GM19240 (cell line): ENCODE measurements at regions not wholly inside any gene's neighbourhood (a gene's known extent, or its start where the extent isn't known, plus 50 kb on each side); places are given as distances from the start of the nearest gene placed in this dataset.
"Not testable (repeated sequence)": the region's sequence is repeated elsewhere in the genome, so short reads cannot be mapped to it uniquely, and the experiment has no call there.

Experiments
- DNase-seq: peaks from one replicate; pipeline ENCODE4 v3.0.0; 2011; ENCODE audit warnings: low spot score; ENCODE audit not compliant: insufficient read length

DNA sequence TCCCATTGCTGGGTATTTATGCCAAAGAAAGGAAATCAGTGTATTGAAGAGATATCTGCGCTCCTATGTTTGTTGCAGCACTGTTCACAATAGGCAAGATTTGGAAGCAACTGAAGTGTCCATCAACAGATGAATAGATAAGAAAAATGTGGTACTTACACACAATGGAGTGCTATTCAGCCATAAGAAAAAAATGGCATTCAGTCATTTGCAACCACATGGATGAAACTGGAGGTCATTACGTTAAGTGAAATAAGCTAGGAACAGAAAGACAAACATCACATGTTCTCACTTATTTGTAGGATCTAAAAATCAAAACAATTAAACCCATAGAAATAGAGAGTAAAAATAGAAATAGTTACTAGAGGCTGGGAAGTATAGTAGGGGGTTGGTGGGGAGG is 1133.1 kb upstream of the ACO1 start:
- no peak for DNase-seq

DNA sequence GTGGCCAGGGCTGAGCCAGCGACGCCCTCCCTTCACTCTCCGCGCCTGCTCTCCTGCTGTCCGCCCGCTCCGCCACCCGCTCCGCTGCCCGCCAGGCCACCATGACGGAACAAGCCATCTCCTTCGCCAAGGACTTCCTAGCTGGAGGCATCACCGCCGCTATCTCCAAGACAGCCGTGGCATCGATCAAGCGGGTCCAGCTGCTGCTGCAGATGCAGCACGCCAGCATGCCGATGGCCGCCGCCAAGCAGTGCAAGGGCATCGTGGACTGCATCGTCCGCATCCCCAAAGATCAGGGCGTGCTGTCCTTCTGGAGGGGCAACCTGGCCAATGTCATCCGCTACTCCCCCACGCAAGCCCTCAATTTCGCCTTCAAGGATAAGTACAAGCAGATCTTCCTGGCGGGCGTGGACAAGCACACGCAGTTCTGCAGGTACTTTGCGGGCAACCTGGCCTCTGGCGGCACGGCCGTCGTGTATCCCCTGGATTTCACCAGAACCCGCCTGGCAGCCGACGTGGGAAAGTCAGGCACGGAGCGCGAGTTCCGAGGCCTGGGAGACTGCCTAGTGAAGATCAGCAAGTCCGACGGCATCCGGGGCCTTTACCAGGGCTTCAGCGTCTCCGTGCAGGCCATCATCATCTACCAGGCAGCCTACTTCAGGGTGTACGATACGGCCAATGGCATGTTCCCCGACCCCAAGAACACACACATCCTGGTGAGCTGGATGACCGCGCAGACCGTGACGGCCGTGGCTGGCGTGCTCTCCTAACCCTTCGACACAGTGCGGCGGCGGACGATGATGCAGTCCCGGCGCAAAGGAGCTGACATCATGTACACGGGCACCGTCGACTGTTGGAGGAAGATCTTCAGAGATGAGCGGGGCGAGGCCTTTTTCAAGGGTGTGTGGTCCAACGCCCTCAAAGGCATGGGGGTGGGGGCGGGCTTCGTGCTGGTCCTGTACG is 1130.4 kb upstream of the ACO1 start:
- no peak for DNase-seq

DNA sequence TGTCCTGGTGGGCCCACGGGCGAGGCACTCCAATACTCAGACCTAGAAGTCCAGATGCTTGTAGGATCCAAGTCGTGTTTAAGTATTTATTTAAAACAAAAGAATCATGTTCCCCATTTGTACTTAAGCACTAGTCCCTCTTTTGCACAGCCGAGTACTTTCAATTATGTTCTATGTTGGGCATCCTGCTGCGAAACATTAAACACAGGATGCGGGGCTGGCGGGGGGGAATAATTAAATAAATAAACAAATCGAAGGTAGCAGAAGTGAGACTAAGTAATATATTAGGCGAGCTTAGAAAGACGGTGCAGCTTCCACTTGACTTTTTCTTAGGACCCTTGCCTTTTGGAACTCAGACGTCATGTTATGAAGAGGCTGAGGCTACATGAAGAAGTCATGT is 1129.2 kb upstream of the ACO1 start:
- DNase-seq, result no peak

DNA sequence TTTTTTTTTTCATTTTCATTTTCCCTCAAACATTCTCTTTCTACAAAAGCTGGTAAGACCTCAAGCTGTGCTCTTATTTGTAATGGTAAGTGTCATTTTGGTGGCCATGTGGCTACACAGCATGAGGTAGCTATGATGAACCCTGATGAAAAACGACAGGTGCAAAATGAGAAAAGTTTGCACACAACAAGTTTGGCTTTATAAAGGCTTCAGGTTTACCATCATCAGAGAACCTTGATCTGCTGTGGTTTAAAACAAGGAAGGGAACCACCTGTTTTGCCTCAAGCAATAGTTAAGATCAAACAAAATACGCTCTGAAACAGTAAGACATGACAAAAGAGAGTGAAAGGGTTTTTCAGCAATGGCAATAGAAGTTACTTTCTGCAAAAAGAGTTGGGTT is 1124.6 kb upstream of the ACO1 start:
- no peak for DNase-seq

DNA sequence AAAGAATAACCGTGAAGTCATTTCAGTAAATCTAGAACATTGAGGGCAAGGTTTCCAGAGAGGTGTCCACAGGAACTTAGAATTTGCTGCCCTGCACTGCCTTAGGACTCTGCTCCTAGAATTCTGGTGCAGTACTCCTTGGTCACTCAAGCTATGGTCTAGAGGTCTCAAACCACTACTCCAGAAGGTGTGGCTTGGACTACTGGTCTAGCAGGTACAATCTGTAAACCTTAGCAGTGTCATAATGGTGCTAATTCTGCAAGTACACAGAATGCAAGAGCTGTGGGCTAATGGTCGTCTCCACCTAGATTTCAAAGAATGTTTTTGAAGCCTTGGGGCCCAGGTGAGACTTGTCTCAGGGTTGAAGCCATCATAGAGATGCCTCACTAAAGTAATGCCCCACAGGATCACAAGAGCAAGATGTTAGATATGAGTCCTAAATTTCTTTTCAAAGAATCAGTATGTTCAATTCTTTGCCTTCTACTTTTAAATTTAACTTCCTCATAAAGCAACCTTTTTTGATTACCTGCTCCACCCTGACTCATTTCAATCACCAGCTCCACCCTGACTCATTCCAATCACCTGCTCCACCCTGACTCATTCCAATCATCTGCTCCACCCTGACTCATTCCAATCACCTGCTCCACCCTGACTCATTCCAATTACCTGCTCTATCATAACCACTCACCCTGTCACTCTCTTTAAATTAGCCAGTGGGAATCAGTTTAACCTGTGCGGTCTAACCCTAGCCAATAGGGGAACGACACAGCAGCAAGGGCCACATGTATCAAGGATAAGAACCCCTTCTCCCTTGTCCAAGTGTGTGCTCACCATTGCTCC is 1111.8 kb upstream of the ACO1 start:
- DNase-seq, result no peak

DNA sequence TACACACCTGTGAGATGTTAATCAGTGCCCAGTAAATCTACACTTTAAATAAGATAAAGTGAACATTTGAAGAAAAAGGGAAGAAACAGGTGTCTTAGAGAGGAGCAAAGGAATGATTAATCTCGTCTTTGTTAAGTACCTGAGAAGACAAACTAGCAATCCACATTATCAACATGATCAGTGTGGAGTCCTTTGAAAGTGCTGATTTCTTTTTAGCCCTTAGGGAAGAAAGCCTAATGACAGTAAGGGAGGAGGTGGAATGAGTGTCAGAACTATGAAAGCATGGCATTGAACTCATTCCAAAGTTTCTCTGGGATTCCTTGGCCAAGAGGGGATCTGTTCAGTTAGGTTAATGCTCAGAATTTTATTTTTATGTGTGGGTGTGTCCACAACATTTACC is 1109.0 kb upstream of the ACO1 start:
- no peak for DNase-seq

DNA sequence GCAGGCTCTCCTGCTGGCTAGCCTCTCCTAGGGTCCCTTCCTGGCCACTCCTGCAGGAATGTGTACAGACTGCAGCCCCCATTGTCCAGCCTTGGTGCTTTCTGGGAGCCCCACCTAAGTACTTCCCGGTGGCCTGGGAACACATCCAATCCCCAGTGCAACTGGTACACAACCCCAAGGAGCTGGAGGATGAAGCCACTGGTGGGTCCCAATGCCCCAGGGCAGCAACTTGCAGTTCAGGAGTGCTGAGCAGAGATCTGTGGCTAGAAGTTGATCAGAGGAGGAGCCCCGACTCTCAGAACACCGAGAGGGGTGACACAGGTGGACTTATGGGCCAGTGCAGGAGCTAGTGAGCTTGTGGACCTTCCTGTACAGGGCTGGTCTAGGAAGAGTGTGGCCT is 1093.7 kb upstream of the ACO1 start:
- DNase-seq, result no peak

DNA sequence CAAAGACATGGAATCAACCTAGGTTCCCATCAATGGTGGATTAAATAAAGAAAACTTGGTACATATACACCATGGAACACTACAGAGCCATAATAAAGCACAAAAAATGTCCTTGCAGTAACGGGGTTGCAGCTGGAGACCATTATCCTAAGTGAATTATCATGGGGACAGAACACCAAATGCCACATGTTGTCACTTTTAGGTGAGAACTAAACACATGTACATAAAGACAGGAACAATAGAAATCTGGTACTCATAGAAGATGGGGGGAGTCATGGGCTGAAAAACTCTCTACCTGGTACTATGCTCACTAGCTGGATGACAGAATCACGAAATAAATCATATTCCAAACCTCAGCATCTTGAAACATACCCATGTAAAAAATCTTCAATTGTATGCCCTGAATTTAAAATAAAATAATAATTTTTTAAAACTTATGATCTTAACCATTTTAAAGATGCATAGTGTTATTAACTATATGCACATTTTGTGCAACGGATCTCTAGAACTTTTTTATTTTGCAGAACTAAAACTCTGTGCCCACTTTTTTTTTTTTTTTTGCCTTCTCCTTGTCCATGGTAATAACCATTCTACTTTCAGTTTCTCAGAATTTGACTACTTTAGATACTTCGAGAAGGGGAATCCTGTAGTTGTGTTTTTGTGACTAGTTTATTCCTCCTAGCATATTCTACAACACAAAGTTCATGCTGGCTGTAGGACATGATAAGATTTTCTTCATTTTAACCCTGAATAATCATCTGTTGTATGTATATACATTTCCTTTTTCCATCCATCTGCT is 1081.6 kb upstream of the ACO1 start:
- DNase-seq, result no peak

DNA sequence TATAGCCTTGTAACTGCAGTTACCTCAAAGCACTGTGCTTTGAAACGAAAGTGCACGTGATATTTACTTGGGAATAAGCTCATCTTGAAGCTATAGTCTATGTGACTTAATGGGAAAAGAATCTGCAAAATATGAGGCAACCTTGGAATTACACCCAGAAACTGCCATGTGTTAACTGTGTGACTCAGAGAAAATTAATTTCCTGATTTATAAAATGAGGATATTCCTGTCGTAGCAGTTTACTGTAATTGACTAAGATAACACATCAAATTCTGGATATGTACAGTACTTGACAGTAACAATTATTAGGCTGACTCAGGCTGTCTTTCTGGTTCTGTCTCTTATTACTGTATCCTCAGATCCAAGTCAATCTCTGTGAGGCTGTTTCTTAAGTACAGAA is 1079.9 kb upstream of the ACO1 start:
- no peak for DNase-seq

DNA sequence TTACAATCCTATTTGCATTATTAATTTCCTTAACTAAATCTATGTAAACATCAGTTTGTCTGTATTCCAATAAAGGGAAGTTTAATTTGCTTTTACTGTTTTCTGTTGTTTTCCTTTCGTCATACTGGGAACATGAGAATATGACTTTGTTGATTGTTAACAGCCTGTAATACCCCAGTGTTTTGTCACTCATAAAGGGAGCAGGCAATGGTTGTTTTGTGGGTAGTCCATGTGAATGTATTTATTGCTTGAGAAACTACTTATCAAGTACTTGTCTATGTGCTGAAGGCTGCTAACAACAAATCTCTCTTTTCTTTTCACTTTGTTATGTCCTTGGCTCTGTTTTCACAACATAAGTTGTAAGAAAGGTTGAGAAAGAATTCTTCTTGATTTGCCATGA is 1070.2 kb upstream of the ACO1 start:
- no peak for DNase-seq

DNA sequence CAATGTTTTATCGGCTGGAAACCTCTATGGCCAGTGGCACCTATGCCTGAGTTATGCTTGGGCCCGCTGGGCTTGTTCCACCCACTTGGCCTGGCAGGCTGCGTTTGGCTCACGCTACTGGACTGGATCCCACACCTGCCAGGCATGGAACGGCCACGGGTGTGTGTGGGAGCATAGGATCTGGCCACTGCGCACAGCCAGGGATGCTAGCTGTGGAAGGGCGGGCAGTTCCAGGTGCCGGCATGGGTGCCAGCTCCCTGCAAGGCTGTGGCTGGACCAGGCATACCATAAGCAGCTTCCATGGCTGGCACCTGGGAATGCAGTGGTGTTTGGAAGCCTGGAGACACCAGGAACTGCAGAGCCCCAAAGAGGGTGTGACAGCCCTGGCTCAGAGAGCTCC is 1063.9 kb upstream of the ACO1 start:
- DNase-seq, result no peak

DNA sequence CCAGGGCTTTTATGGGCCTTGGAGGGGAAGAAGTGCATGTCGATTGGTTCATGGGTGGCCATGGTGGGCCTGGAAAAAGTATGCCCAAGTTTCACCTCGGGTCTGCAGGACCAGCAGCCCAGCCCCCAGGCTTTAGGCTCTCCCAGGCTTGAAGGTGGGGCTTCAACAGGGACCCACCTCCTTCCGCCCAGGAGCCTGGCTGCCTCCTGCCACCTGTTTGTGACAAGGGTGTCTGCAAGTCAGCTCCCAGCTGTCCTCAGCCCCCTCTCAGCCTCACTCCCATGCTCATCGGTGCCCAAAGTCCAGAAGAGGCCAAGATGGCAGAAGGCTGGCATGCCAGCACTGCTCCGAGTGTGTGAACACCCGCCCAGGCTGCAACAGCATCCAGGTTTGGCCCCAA is 1063.2 kb upstream of the ACO1 start:
- no peak for DNase-seq

DNA sequence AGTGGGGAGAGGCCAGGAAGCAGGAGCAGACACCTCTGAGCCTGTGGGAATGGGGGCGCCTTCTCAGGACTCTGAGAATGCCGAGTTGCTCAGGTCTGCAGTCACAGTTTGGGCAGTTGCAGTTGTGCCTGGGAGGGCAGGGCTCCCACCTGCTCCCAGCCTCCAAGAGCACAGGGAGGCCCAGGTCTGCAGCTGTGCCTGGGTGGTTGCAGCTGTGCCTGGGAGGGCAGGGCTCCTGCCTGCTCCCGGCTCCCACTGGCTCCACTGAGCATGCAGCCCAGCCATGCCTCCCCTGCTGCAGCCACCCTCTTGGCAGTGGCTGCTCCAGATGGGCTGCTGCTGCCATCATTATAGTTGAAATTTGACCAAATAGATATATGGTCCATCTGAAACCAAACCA is 1062.8 kb upstream of the ACO1 start:
- DNase-seq, result no peak

DNA sequence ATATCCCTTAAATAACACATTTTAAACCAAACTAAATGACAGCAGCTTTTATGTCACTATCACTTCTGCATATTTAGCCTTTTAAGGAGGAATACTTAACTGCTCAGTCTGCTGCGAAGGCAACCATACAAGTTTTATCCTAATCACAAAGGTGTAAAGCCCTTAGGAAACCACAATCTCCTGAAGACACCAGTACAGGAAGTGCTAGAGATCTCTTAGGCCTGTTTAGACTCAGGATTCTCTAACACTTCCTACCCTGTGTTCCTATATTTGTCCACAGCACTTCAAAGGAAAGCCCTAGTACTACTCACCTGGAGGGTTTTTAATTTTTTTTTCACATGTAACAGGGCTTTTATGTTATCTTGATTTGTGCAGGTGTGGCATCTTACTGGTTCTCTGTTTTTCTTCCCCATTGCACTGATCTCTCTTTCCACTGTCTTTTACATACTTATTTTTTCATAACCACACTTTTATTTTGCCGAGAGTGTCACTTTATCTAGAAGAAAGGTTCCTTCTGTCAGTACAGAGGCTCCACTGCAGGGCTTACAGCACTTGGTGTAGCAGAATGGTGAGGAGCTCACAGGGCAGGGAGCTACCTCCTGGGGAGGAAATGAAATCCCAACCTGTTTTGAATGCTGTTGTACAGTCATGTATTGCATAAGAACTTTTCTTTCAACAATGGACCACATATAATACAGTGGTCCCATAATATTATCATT is 1060.6 kb upstream of the ACO1 start:
- no peak for DNase-seq

DNA sequence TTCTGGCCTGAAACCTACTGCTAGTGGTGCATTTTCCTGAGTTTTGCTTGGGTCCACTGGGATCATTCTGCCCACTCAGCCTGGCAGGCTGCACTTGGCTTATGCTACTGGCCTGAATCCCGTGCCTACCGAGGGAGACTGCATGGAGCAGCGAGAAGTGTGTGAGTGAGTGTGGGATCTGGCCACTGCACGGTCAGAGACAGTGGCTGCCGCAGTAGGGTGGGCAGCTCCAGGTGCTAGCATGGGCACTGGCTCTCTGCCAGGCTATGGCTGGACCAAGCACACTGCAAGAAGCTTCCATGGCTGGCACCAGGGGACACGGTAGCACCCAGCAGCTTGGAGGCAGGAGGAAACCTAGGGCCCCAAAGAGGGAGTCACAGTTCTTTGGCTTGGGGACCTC is 1058.7 kb upstream of the ACO1 start:
- no peak for DNase-seq

DNA sequence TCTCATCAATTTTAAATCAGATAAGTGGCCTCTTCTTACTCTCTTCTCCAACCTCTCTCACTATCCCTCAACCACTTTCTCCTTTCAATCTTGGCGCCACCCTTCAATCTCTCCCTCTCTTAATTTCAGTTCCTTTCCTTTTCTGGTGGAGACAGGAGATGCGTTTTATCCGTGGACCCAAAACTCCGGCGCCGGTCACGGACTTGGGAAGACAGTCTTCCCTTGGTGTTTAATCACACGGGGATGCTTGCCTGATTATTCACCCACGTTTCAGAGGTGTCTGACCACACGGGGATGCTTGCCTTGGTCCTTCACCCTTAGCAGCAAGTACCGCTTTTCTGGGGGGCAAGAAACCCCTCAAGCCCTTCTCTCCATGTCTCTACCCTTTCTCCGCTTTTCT is 1057.6 kb upstream of the ACO1 start:
- not testable (repeated sequence) for DNase-seq

DNA sequence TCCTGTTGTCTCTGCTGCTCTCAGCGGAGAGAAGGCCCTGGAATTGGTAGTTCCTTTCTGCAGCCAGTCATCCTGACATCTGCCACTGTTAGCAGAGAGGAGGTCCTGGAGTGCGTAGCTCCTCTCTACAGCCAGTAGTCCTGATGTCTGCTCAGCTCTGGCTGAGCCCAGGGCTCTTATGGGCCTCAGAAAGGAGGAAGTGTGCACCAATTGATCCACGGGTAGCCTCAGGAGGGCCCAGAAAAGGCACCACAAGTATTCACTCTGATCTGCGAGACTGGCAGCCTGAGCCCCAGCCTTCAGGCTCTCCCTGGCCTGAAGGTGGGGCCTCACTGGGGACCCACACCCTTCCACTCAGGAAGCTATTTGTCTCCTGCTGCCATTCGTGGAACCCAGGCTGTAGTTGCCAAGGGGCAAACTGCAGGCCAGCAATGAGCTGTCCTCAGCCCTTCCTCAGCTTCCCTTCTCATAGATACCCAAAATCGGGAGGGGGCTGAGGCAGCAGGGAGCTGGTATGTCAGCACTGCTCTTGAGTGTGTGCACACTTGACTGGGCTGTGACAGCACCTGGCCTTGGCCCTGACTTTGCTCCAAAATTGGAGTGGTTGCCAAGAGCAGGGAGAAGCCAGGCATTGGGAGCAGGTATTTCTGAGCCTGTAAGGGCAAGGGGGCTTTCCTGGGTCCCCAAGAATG is 1049.5 kb upstream of the ACO1 start:
- DNase-seq, result no peak

DNA sequence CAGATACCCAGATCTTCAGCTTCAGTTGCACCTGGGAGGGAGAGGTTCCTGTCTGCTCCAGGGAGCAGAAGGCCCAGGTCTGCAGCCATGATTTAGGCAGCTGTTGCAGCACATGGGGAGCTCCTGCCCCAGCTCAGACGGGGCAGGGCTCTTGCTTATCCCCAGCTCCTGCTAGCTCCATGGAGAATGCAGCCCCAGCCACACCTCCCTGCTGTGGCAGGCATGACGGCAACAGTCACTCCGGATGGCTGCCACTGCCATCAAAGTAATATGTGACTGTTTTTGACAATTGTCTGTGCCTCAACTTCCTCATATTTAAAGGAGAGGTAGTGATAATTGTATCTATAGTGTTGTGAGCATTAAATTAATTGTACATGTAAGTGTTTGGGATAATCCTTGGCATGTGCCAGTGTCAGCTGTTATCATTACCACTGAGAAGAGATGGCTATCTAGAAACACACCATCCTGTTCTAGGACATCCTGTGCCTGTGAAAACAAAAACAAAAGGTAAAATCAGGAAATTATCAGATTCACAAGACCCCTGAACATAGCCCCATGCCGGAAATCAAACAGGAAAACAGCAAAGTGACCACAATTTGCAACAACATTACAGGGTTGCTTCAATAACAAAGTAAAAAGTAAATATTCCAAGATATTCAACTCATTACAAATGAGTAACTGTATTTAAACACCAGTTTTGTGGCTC is 1048.8 kb upstream of the ACO1 start:
- DNase-seq, result no peak

DNA sequence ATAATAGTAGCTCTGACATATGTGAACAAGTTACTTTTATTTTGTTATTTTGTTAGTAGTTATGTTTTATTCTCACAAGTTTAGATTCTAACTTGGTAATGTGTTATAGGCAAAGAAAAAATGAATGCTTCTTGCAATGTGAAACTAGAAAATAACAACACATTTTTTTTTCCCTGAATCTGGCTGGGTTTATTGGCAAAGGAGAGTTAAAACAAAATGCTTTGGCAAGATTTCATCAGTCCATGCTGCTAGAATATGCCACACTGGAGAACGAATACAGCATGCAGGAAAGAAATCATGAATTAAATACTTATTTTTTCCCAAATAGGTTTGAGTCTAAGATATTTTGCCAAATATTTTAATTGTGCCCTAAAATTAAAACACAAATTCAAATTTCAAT is 1048.1 kb upstream of the ACO1 start:
- DNase-seq, result no peak

DNA sequence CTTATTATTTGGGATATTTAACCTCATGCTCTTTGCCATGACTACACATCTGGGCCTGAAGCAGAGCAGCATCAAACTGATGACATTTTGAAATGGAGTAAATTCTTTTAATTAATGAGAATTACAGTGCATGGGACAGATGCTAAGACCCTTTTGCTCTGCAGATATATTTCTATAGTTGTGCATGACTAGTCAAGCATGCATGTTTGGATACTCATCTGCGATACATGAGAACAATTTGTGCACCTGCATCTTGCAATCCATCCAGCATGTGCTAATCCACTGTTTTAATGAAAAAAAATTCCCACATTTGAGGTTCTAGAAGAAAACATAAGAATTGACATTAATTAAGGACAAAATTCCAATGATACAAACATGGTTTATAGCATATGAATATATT is 1047.6 kb upstream of the ACO1 start:
- no peak for DNase-seq
